ENCODE measurements at regions not wholly inside any gene's neighbourhood (a gene's known extent, or its start where the extent isn't known, plus 50 kb on each side); places are given as distances from the start of the nearest gene placed in this dataset.

DNA sequence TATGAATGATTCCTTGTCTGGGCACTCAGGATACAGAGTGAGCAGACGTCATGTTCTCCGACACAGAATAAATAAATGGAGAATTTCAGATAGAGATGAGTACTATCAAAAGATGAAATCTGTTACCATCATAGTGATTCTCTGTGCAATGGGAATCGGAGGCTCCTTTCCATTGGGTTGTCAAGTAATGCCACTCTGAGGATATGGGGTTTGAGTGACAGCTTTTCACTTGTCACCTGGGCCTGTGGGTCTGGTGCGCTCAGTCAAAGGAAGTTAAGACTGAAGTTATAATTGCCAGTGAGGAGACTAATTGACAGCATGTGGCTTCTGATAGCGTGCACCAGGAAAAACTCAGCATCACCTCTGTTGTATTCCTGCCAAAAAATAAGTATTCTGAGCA lies 387.2 kb downstream of the SOX11 start:
- Mint-ChIP-seq H3K4me1 (ENCODE audit: unreplicated experiment) (peaks cover 40% of the 10 kb centered on the region), H3K27ac (no peak overlapping the region), H3K9me3 (no peaks in the 10 kb centered on the region), H3K27me3 (no peaks in the 10 kb centered on the region), H3K4me3 (no peak overlapping the region), H3K36me3 (peaks cover 4% of the 10 kb centered on the region)
- no peak for TF ChIP-seq CTCF (conservative IDR thresholded peaks at IDR 0.05)
- DNase-seq (ENCODE audit: extremely low spot score, unreplicated experiment) = no peak

DNA sequence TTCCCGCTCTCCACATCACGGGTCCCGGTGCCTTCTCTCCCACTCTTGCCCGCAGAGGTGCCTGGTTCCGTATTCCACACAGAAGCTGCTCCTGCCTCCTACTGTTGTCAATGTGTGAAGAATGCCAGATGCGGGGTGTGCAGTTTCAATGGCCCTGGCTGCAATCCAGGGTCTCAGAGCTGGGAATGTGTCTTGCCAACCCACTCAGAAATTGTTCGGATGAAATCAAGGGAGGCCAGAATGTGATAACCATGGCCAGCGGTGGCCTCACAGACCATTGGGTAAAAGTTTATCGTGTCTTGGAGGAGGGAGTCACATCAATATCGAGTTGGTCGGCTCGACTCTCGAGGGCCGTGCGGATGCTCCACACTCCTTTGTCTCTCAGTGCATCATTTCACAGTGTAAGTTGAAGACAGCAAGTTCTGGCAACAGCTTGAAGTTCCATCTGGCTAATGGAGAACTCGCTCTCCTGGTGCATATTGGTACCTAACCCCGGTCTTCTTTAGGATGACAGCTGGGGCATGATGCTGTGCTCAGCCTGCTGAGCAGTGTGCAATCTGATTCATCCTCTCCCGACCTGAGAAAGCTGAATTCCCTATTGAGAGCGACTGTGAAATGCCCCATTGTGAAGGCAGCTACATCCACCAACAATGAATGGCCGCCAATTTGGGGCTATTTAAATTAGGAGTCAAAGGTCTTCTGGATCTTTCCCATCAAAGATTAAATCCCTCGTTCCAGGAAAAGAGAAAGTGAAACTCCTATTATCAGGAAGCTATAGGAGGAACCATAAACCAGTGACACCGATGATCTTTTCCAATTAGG lies 389.0 kb downstream of the SOX11 start:
- TF ChIP-seq CTCF (conservative IDR thresholded peaks at IDR 0.05) = no peak
- no peak for DNase-seq (ENCODE audit: extremely low spot score, unreplicated experiment)
- peak overlapping the region; percentile 33 for H3K27ac Mint-ChIP-seq
- peaks cover 4% of the 10 kb centered on the region for H3K36me3 Mint-ChIP-seq
- no peaks in the 10 kb centered on the region for H3K27me3 Mint-ChIP-seq
- H3K4me1 Mint-ChIP-seq (ENCODE audit: unreplicated experiment) = peaks cover 39% of the 10 kb centered on the region
- no peaks in the 10 kb centered on the region for H3K9me3 Mint-ChIP-seq
- H3K4me3 Mint-ChIP-seq = no peak overlapping the region

- H3K36me3 Mint-ChIP-seq = peaks cover 7% of the 10 kb centered on the region
- H3K4me1 Mint-ChIP-seq (ENCODE audit: unreplicated experiment) = peaks cover 39% of the 10 kb centered on the region
- TF ChIP-seq CTCF (conservative IDR thresholded peaks at IDR 0.05) = no peak
- peaks cover 7% of the 10 kb centered on the region for H3K9me3 Mint-ChIP-seq
- no peak for DNase-seq (ENCODE audit: extremely low spot score, unreplicated experiment)
- no peak overlapping the region for H3K27ac Mint-ChIP-seq
- no peaks in the 10 kb centered on the region for H3K27me3 Mint-ChIP-seq
- no peak overlapping the region for H3K4me3 Mint-ChIP-seq
These were observed 389.9 kb downstream of the SOX11 start for GRCh38 chr2:6081955-6082624.

DNA sequence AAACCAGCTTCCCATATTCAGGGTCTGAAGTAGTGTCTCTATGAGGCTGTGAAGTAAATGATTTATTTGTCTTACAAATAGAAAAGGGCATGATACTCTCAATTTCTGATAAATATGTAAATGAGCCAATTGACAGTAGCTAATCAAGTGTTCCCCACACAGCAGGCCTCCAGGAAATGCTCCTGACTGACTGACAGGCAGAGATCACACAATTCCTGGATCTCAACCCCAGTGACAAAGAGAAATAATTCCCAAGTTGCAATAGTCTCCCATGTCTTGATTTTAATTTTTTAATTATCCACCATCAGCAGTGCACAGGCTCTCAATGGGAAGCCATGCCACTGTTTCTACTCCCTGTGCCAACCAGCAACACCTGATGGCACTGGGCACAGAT lies 390.4 kb downstream of the SOX11 start:
- Mint-ChIP-seq H3K36me3 (peaks cover 9% of the 10 kb centered on the region), H3K4me1 (ENCODE audit: unreplicated experiment) (peaks cover 37% of the 10 kb centered on the region), H3K4me3 (no peak overlapping the region), H3K9me3 (peaks cover 12% of the 10 kb centered on the region), H3K27ac (no peak overlapping the region), H3K27me3 (no peaks in the 10 kb centered on the region)
- DNase-seq (ENCODE audit: extremely low spot score, unreplicated experiment) = no peak
- TF ChIP-seq CTCF (conservative IDR thresholded peaks at IDR 0.05) = no peak

DNA sequence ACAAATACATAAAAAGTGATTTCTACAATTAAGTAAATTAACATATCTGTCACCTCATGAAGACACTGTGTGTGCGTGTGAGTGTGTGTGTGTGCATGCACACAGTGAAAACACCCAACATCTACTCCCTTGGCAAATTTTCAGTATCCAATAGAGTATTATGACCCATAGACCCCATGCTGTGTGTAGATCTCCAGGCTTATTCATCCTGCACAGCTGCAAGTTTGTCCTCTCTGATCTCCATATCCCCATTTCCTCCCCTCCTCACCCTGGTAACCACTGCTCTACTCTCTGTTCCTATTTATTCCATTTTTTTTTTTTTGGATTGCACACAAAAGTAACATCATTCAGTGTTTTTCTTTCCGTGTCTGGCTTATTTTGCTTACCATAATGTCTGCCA lies 391.0 kb downstream of the SOX11 start:
- no peak for DNase-seq (ENCODE audit: extremely low spot score, unreplicated experiment)
- no peak overlapping the region for H3K27ac Mint-ChIP-seq
- H3K4me3 Mint-ChIP-seq = no peak overlapping the region
- no peaks in the 10 kb centered on the region for H3K27me3 Mint-ChIP-seq
- H3K36me3 Mint-ChIP-seq = peaks cover 9% of the 10 kb centered on the region
- TF ChIP-seq CTCF (conservative IDR thresholded peaks at IDR 0.05) = no peak
- peaks cover 12% of the 10 kb centered on the region for H3K9me3 Mint-ChIP-seq
- H3K4me1 Mint-ChIP-seq (ENCODE audit: unreplicated experiment) = peaks cover 31% of the 10 kb centered on the region

All from type B pancreatic cell (in vitro differentiated cells).